DOHH2 (cell line): ENCODE measurements at regions not wholly inside any gene's neighbourhood (a gene's known extent, or its start where the extent isn't known, plus 50 kb on each side); places are given as distances from the start of the nearest gene placed in this dataset.

ENCODE experiments used
- H3F3A ChIP-seq: fragments of 200-600 bp; sonication (generic), shearing (Covaris generic); 2 replicates; pipeline ENCODE4 v1.6.0; 2016; ENCODE audit warnings: antibody characterized with exemption, mild to moderate bottlenecking; ENCODE audit not compliant: control insufficient read depth, insufficient read depth
- H3K27ac ChIP-seq: fragments of 200-600 bp; sonication (generic); 2 replicates; pipeline ENCODE4 v1.5.1; 2014; ENCODE audit warnings: low read depth, mild to moderate bottlenecking, low read length, moderate library complexity
- H3K27me3 ChIP-seq: fragments of 200-600 bp; sonication (generic); 2 replicates; pipeline ENCODE4 v1.6.1; 2014; ENCODE audit warnings: mild to moderate bottlenecking, low read length, mixed read lengths; ENCODE audit not compliant: control insufficient read depth
- H3K36me3 ChIP-seq: fragments of 200-600 bp; sonication (generic); 2 replicates; pipeline ENCODE4 v1.6.1; 2014; ENCODE audit warnings: mild to moderate bottlenecking, low read length, moderate library complexity, mixed read lengths; ENCODE audit not compliant: control insufficient read depth
- H3K4me1 ChIP-seq: fragments of 200-600 bp; sonication (generic); 2 replicates; pipeline ENCODE4 v1.6.1; 2014; ENCODE audit warnings: mild to moderate bottlenecking, low read length, mixed read lengths; ENCODE audit not compliant: control insufficient read depth
- H3K4me2 ChIP-seq: fragments of 200-600 bp; sonication (generic); 2 replicates; pipeline ENCODE4 v1.6.0; 2014; ENCODE audit warnings: mild to moderate bottlenecking, low read length, moderate library complexity
- H3K4me3 ChIP-seq: fragments of 200-600 bp; sonication (generic); 2 replicates; pipeline ENCODE4 v1.5.1; 2014; ENCODE audit warnings: mild to moderate bottlenecking, low read length, mixed read lengths
- H3K79me2 ChIP-seq: fragments of 200-600 bp; sonication (generic); 2 replicates; pipeline ENCODE4 v1.6.1; 2014; ENCODE audit warnings: mild to moderate bottlenecking, low read length, mixed read lengths; ENCODE audit not compliant: control insufficient read depth
- H3K9me2 ChIP-seq: fragments of 200-600 bp; sonication (generic); replicated peaks from 2 replicates; pipeline ENCODE4 v1.6.1; 2014; ENCODE audit warnings: mild to moderate bottlenecking, low read length, mixed read lengths; ENCODE audit not compliant: control insufficient read depth
- H3K9me3 ChIP-seq: fragments of 200-600 bp; sonication (generic); 2 replicates; pipeline ENCODE4 v1.6.1; 2014; ENCODE audit warnings: antibody characterized with exemption, low read length, mixed read lengths; ENCODE audit not compliant: control insufficient read depth, insufficient read depth
- H4K20me1 ChIP-seq: fragments of 200-600 bp; sonication (generic); 2 replicates; pipeline ENCODE4 v1.6.0; 2014; ENCODE audit warnings: low read depth, mild to moderate bottlenecking, antibody characterized with exemption, low read length, moderate library complexity; ENCODE audit not compliant: control insufficient read depth, insufficient read depth
- CTCF ChIP-seq: fragments of 200-600 bp; sonication (generic); IDR thresholded peaks from one replicate; pipeline ENCODE4 v1.5.1; 2014; ENCODE audit warnings: antibody characterized with exemption, mild to moderate bottlenecking, low read depth, low read length; ENCODE audit not compliant: poor library complexity, severe bottlenecking
- EZH2phosphoT487 ChIP-seq: fragments of 200-600 bp; sonication (generic); IDR thresholded peaks from 2 replicates; pipeline ENCODE4 v1.6.1; 2017; ENCODE audit warnings: borderline replicate concordance, mild to moderate bottlenecking, antibody characterized with exemption, low read length, moderate library complexity, mixed read lengths

- H4K20me1 ChIP-seq, result no peaks in the 10 kb centered on the region
- H3K27ac ChIP-seq, result no peak overlapping the region
- no peaks in the 10 kb centered on the region for H3K79me2 ChIP-seq
- no peaks in the 10 kb centered on the region for H3K27me3 ChIP-seq
- TF ChIP-seq CTCF, result no peak
- TF ChIP-seq EZH2phosphoT487, result no peak
- H3K9me3 ChIP-seq, result no peaks in the 10 kb centered on the region
- no peaks in the 10 kb centered on the region for H3K9me2 ChIP-seq
- no peaks in the 10 kb centered on the region for H3K4me1 ChIP-seq
- H3K4me3 ChIP-seq, result no peak overlapping the region
- no peaks in the 10 kb centered on the region for H3F3A ChIP-seq
- H3K36me3 ChIP-seq, result no peaks in the 10 kb centered on the region
- H3K4me2 ChIP-seq, result no peak overlapping the region
Measured at GRCh38 chr12:127205781-127206555, 1061.0 kb upstream of the TMEM132C start.

- Histone ChIP-seq H3K79me2 (no peaks in the 10 kb centered on the region), H3F3A (no peaks in the 10 kb centered on the region), H3K4me1 (no peaks in the 10 kb centered on the region), H3K27ac (no peak overlapping the region), H3K9me3 (no peaks in the 10 kb centered on the region), H4K20me1 (no peaks in the 10 kb centered on the region), H3K4me2 (no peak overlapping the region), H3K9me2 (no peaks in the 10 kb centered on the region), H3K4me3 (no peak overlapping the region), H3K36me3 (no peaks in the 10 kb centered on the region), H3K27me3 (no peaks in the 10 kb centered on the region)
- TF ChIP-seq EZH2phosphoT487 (no peak), CTCF (no peak)
Measured at GRCh38 chr12:127209318-127209717, 1057.7 kb upstream of the TMEM132C start.

GRCh38 chr12:127214186-127214585 lies 1052.8 kb upstream of the TMEM132C start:
- H3K79me2 ChIP-seq, result no peaks in the 10 kb centered on the region
- no peaks in the 10 kb centered on the region for H3K9me2 ChIP-seq
- H3K36me3 ChIP-seq, result no peaks in the 10 kb centered on the region
- no peak overlapping the region for H3K4me3 ChIP-seq
- no peaks in the 10 kb centered on the region for H3K27me3 ChIP-seq
- H3K27ac ChIP-seq, result no peak overlapping the region
- TF ChIP-seq CTCF (no peak), EZH2phosphoT487 (no peak)
- no peak overlapping the region for H3K4me2 ChIP-seq
- no peaks in the 10 kb centered on the region for H3F3A ChIP-seq
- no peaks in the 10 kb centered on the region for H4K20me1 ChIP-seq
- H3K9me3 ChIP-seq, result no peaks in the 10 kb centered on the region
- no peaks in the 10 kb centered on the region for H3K4me1 ChIP-seq
